HL-60 (cell line): ENCODE measurements at regions not wholly inside any gene's neighbourhood (a gene's known extent, or its start where the extent isn't known, plus 50 kb on each side); places are given as distances from the start of the nearest gene placed in this dataset.

Experiments
- DNase-seq, 2 experiments: peaks; one replicate each; pipeline ENCODE4 v3.0.0-alpha.2; 2010 to 2020; ENCODE audit warnings: low read depth in 1 of 2, low spot score in 1 of 2
- H3K27ac ChIP-seq: fragments of 250-450 bp; sonication (Bioruptor Pico); replicated peaks from 2 replicates; pipeline ENCODE4 v1.5.1; 2020; ENCODE audit warnings: mild to moderate bottlenecking, moderate library complexity
- H3K27me3 ChIP-seq: fragments of 250-450 bp; sonication (Bioruptor Pico); 2 replicates; pipeline ENCODE4 v1.5.1; 2021; ENCODE audit warnings: mild to moderate bottlenecking, moderate library complexity; ENCODE audit not compliant: insufficient read depth, poor library complexity, severe bottlenecking
- H3K4me3 ChIP-seq: replicated peaks from 2 replicates; pipeline ENCODE4 v1.5.1; 2011; ENCODE audit warnings: mild to moderate bottlenecking, control low read depth, low read length; ENCODE audit not compliant: insufficient read depth
- CTCF ChIP-seq: IDR thresholded peaks from one replicate; pipeline ENCODE4 v1.5.1; 2011; ENCODE audit warnings: low read length, control low read depth, inconsistent platforms; ENCODE audit not compliant: insufficient read depth
- GABPA ChIP-seq: IDR thresholded peaks from 2 replicates; pipeline ENCODE4 v1.6.1; 2012; ENCODE audit warnings: low read depth
- POLR2AphosphoS5 ChIP-seq: IDR thresholded peaks from 2 replicates; pipeline ENCODE4 v1.6.1; 2012; ENCODE audit warnings: low read depth
- REST ChIP-seq: IDR thresholded peaks from 2 replicates; pipeline ENCODE4 v1.6.1; 2012; ENCODE audit warnings: low read depth; ENCODE audit not compliant: insufficient replicate concordance
- SPI1 ChIP-seq: IDR thresholded peaks from 2 replicates; pipeline ENCODE4 v1.6.1; 2012; ENCODE audit warnings: low read depth, mild to moderate bottlenecking, borderline replicate concordance

GRCh38 chr9:31848505-31849285 is 535.7 kb upstream of the ACO1 start:
- no peak overlapping the region for H3K4me3 ChIP-seq
- DNase-seq, result no peak
- H3K27me3 ChIP-seq, result no peaks in the 10 kb centered on the region
- no peak overlapping the region for H3K27ac ChIP-seq
- TF ChIP-seq CTCF (no peak), POLR2AphosphoS5 (no peak), GABPA (no peak)

- no peak overlapping the region for H3K4me3 ChIP-seq
- H3K27me3 ChIP-seq, result no peaks in the 10 kb centered on the region
- H3K27ac ChIP-seq, result no peak overlapping the region
- TF ChIP-seq POLR2AphosphoS5, result no peak
- no peak for TF ChIP-seq SPI1
- TF ChIP-seq REST, result no peak
- TF ChIP-seq GABPA, result no peak
- no peak for TF ChIP-seq CTCF
- DNase-seq, result no peak
Observed at GRCh38 chr9:31854187-31854586, 530.3 kb upstream of the ACO1 start.

- H3K4me3 ChIP-seq, result no peak overlapping the region
- TF ChIP-seq REST (no peak), GABPA (no peak), POLR2AphosphoS5 (no peak), CTCF (no peak), SPI1 (no peak)
- H3K27ac ChIP-seq, result no peak overlapping the region
- H3K27me3 ChIP-seq, result no peaks in the 10 kb centered on the region
- no peak for DNase-seq
Observed at GRCh38 chr9:31868830-31869229, 515.6 kb upstream of the ACO1 start.

GRCh38 chr9:31870276-31870675 is 514.2 kb upstream of the ACO1 start:
- no peak overlapping the region for H3K4me3 ChIP-seq
- no peak for TF ChIP-seq POLR2AphosphoS5
- TF ChIP-seq GABPA, result no peak
- no peak for TF ChIP-seq CTCF
- TF ChIP-seq SPI1, result no peak
- TF ChIP-seq REST, result no peak
- H3K27ac ChIP-seq, result no peak overlapping the region
- no peak for DNase-seq
- H3K27me3 ChIP-seq, result no peaks in the 10 kb centered on the region
